Endodermal cell (in vitro differentiated cells): ENCODE measurements at regions not wholly inside any gene's neighbourhood (a gene's known extent, or its start where the extent isn't known, plus 50 kb on each side); places are given as distances from the start of the nearest gene placed in this dataset.

Experiments
- DNase-seq: peaks from one replicate; pipeline ENCODE4 v3.0.0-alpha.2; 2017
- H3K27ac ChIP-seq: 2 replicates; pipeline ENCODE4 v1.5.1; 2013; ENCODE audit warnings: mild to moderate bottlenecking, low read depth, low read length, moderate library complexity
- H3K27me3 ChIP-seq: 2 replicates; pipeline ENCODE4 v1.6.1; 2013; ENCODE audit warnings: mild to moderate bottlenecking, low read length, moderate library complexity; ENCODE audit not compliant: insufficient read depth, control insufficient read depth, poor library complexity, severe bottlenecking
- H3K36me3 ChIP-seq: 2 replicates; pipeline ENCODE4 v1.7.0; 2013; ENCODE audit warnings: mild to moderate bottlenecking, low read length, moderate library complexity; ENCODE audit not compliant: control insufficient read depth, insufficient read depth
- H3K4me1 ChIP-seq: one replicate; pipeline ENCODE4 v1.7.0; 2013; ENCODE audit warnings: low read length; ENCODE audit not compliant: control insufficient read depth, insufficient read depth
- H3K4me3 ChIP-seq: 2 replicates; pipeline ENCODE4 v1.5.1; 2013; ENCODE audit warnings: mild to moderate bottlenecking, low read length, moderate library complexity
- H3K9ac ChIP-seq: 2 replicates; pipeline ENCODE4 v1.6.1; 2013; ENCODE audit warnings: mild to moderate bottlenecking, low read length, moderate library complexity; ENCODE audit not compliant: poor library complexity, severe bottlenecking; ENCODE audit errors: extremely low read depth
- H3K9me3 ChIP-seq: 2 replicates; pipeline ENCODE4 v1.6.1; 2013; ENCODE audit warnings: mild to moderate bottlenecking, low read length, moderate library complexity; ENCODE audit not compliant: control insufficient read depth
- H3K27ac Mint-ChIP-seq: 2 replicates; pipeline ENCODE4 v1.8.0; 2020; ENCODE audit warnings: mixed read lengths
- H3K27me3 Mint-ChIP-seq: 2 replicates; pipeline ENCODE4 v1.8.0; 2021; ENCODE audit warnings: mild to moderate bottlenecking, mixed read lengths; ENCODE audit not compliant: insufficient read depth
- H3K36me3 Mint-ChIP-seq: 2 replicates; pipeline ENCODE4 v1.8.0; 2020; ENCODE audit warnings: low read depth, mixed read lengths
- H3K4me1 Mint-ChIP-seq: 2 replicates; pipeline ENCODE4 v1.8.0; 2020; ENCODE audit warnings: mixed read lengths
- H3K4me3 Mint-ChIP-seq: 2 replicates; pipeline ENCODE4 v1.8.0; 2020; ENCODE audit warnings: mild to moderate bottlenecking, moderate library complexity, mixed read lengths
- H3K9me3 Mint-ChIP-seq: 2 replicates; pipeline ENCODE4 v1.8.0; 2020; ENCODE audit warnings: mild to moderate bottlenecking, mixed read lengths
- WGBS, 2 experiments: methylation state at CpG; one replicate each; pipeline versions ENCODE4 v1.1.5 to v1.1.7; 2013; ENCODE audit warnings: missing lambda C conversion rate in 2 of 2, mixed read lengths in 1 of 2; ENCODE audit not compliant: insufficient coverage in 1 of 2, insufficient read length in 1 of 2; 5-methylcytosine and 5-hydroxymethylcytosine counted together
- TF ChIP-seq, protein P1 (sequence below): fragments of 200-600 bp; sonication (generic); conservative IDR thresholded peaks from 2 replicates; pipeline ENCODE4 v1.5.0; 2021; ENCODE audit warnings: antibody characterized with exemption, mild to moderate bottlenecking

DNA sequence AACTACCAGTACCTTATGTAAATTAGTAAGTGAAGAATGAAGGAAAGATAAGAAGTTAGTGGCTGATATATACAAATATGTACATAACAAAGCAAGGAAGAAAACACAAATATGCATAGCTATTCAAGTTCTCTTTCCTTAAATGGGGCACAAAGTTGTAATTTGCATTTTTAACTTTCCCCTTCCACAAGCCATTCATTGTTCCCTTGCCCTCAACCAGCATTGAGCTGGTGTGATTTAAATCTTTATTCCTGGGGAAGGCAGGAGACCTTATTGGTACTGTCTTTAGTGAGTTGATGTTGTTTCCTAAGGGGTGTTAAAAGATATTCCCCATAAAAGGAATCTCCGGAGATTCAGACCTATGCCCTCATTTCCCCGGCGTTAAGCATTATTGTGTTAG, 735.3 kb downstream of the PCDH18 start:
- H3K4me3 Mint-ChIP-seq: no peak overlapping the region
- Histone ChIP-seq H3K9me3 (no peaks in the 10 kb centered on the region), H3K27me3 (no peaks in the 10 kb centered on the region), H3K27ac (no peak overlapping the region), H3K4me3 (no peak overlapping the region), H3K4me1 (no peaks in the 10 kb centered on the region), H3K36me3 (no peaks in the 10 kb centered on the region), H3K9ac (no peak overlapping the region)
- 83% methylated on average over 3 of the region's 3 CpGs; no CpG with 5 or more reads in 1 of the 2 experiments for WGBS, 2 experiments
- H3K27ac Mint-ChIP-seq: no peak overlapping the region
- TF ChIP-seq, protein P1, sequence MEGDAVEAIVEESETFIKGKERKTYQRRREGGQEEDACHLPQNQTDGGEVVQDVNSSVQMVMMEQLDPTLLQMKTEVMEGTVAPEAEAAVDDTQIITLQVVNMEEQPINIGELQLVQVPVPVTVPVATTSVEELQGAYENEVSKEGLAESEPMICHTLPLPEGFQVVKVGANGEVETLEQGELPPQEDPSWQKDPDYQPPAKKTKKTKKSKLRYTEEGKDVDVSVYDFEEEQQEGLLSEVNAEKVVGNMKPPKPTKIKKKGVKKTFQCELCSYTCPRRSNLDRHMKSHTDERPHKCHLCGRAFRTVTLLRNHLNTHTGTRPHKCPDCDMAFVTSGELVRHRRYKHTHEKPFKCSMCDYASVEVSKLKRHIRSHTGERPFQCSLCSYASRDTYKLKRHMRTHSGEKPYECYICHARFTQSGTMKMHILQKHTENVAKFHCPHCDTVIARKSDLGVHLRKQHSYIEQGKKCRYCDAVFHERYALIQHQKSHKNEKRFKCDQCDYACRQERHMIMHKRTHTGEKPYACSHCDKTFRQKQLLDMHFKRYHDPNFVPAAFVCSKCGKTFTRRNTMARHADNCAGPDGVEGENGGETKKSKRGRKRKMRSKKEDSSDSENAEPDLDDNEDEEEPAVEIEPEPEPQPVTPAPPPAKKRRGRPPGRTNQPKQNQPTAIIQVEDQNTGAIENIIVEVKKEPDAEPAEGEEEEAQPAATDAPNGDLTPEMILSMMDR: no peak
- no peaks in the 10 kb centered on the region for H3K9me3 Mint-ChIP-seq
- H3K4me1 Mint-ChIP-seq: peaks cover 2% of the 10 kb centered on the region
- no peak for DNase-seq
- no peaks in the 10 kb centered on the region for H3K27me3 Mint-ChIP-seq
- no peaks in the 10 kb centered on the region for H3K36me3 Mint-ChIP-seq

DNA sequence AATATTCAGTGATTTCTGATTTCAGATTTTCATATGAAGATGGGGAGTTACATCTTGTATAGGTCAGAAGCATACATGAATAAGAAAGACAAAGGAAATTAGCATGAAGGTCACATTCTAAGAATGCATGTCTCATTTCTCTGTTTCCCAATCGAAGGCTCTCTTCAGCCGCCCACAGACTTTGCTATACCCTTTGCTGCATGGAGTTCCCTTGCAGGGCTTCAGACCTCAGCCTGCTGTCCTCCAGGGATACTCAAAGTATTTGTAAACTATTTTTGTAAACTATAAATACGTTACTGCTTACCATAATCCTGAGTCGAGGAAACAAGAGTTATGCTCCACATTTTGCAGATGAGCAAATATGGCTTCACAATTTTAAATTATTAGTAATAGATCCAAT, 738.4 kb downstream of the PCDH18 start:
- Histone ChIP-seq H3K9me3 (no peaks in the 10 kb centered on the region), H3K36me3 (no peaks in the 10 kb centered on the region), H3K9ac (no peak overlapping the region), H3K4me1 (no peaks in the 10 kb centered on the region), H3K27me3 (no peaks in the 10 kb centered on the region), H3K4me3 (no peak overlapping the region), H3K27ac (no peak overlapping the region)
- Mint-ChIP-seq H3K36me3 (no peaks in the 10 kb centered on the region), H3K4me1 (peaks cover 9% of the 10 kb centered on the region), H3K27ac (no peak overlapping the region), H3K27me3 (no peaks in the 10 kb centered on the region), H3K4me3 (no peak overlapping the region), H3K9me3 (no peaks in the 10 kb centered on the region)
- WGBS, 2 experiments: 86 to 92% methylated on average over 2 to 4 of the region's 4 CpGs
- TF ChIP-seq, protein P1: no peak
- no peak for DNase-seq

DNA sequence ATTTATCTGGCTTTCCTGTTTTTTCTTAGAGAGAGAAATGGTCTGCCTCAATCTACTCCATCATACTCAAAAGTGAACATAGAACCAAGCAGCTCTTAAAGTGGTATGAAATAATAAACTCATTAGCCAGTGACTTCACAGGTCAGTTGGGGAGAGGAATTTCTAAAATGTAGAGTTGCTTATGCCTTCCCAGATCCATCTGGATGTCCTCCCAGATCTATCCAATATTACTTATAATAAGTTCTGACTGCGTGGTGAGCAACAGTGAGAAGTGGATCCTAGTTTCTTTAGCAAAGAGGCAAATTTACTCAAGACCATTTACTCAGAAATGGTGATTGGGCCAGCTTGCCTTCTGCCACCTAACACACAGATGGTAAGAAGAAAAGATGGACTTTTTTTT, 748.0 kb downstream of the PCDH18 start:
- H3K27ac ChIP-seq: no peak overlapping the region
- H3K9me3 Mint-ChIP-seq: peaks cover 15% of the 10 kb centered on the region
- H3K27me3 ChIP-seq: no peaks in the 10 kb centered on the region
- no peaks in the 10 kb centered on the region for H3K9me3 ChIP-seq
- H3K27me3 Mint-ChIP-seq: no peaks in the 10 kb centered on the region
- H3K4me1 ChIP-seq: no peaks in the 10 kb centered on the region
- H3K36me3 ChIP-seq: no peaks in the 10 kb centered on the region
- peaks cover 10% of the 10 kb centered on the region for H3K4me1 Mint-ChIP-seq
- no peak overlapping the region for H3K27ac Mint-ChIP-seq
- WGBS, 2 experiments: 75 to 100% methylated on average over 1 of the region's 1 CpG
- TF ChIP-seq, protein P1: no peak
- no peak for DNase-seq
- no peak overlapping the region for H3K4me3 ChIP-seq
- H3K4me3 Mint-ChIP-seq: no peak overlapping the region
- H3K9ac ChIP-seq: no peak overlapping the region
- no peaks in the 10 kb centered on the region for H3K36me3 Mint-ChIP-seq
